ENCODE measurements at regions not wholly inside any gene's neighbourhood (a gene's known extent, or its start where the extent isn't known, plus 50 kb on each side); places are given as distances from the start of the nearest gene placed in this dataset.

GRCh38 chr5:135660826-135661575 is 82.2 kb upstream of the CXCL14 start:
- H3K4me3 ChIP-seq (ENCODE audit: low read depth, low read length), result no peak overlapping the region
- TF ChIP-seq CTCF (IDR thresholded peaks at IDR 0.05; ENCODE audit: insufficient read depth, low read length), result no peak
- no peak for DNase-seq (ENCODE audit: low read depth)

DNA sequence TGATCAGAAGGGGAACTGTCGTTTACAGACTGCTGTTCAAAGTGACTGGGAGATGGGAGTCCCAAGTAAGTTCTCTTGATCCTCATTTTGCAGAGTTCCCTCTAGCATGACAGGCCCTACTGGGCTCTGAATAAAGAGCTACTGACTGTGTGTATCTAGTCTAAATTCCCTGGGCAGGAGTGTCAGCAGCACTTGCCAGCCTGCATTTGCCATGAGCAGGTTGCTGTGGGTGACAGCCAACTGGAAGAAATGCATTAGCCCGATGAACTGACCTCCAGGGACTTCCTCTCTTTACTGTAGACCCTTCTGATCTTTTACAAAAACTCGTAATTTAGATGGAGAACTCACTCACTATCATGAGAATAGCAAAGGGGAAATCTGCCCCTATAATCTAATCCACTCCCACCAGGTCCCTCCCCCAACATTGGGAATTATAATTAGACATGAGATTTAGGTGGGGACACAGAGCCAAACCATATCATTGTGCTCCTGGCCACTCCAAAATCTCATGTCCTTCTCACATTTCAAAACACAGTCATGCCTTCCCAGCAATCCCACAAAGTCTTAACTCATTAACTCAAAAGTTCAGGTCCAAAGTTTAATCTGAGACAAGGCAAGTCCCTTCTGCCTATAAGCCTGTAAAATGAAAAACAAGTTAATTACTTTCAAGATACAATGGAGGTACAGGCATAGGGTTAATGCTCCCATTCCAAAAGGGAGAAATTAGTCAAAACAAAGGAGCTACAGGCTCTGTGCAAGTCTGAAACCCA is 78.9 kb upstream of the CXCL14 start:
- no peak for DNase-seq (ENCODE audit: low read depth)
- no peak for TF ChIP-seq CTCF (IDR thresholded peaks at IDR 0.05; ENCODE audit: insufficient read depth, low read length)
- no peak overlapping the region for H3K4me3 ChIP-seq (ENCODE audit: low read depth, low read length)

- no peak overlapping the region for H3K4me3 ChIP-seq (ENCODE audit: low read depth, low read length)
- DNase-seq (ENCODE audit: low read depth), result no peak
- TF ChIP-seq CTCF (IDR thresholded peaks at IDR 0.05; ENCODE audit: insufficient read depth, low read length), result no peak
Observed at GRCh38 chr5:135655468-135655815, 76.7 kb upstream of the CXCL14 start.

GRCh38 chr5:135654761-135655467 is 76.1 kb upstream of the CXCL14 start:
- no peak overlapping the region for H3K4me3 ChIP-seq (ENCODE audit: low read depth, low read length)
- TF ChIP-seq CTCF (IDR thresholded peaks at IDR 0.05; ENCODE audit: insufficient read depth, low read length), result no peak
- DNase-seq (ENCODE audit: low read depth), result no peak

DNA sequence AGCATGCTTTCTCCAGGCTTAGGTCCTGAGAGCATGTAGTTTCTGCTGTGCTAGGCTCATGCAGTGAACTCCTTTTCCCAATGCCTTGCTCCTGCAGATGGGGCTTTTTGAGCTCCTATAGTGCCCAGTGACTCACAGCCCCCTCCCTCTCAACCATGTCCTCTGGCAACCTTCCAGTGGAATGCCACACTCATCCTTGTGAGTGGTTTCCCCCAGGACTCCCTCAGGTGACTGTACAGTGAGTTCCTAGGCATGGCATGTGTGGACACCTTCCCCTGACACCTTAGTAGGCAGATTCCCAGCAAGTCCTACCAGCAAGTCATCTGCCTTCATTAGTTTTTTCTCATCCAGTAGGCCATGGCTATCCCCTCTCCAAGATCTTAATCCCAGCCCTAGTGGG is 72.4 kb upstream of the CXCL14 start:
- H3K4me3 ChIP-seq (ENCODE audit: low read depth, low read length), result no peak overlapping the region
- TF ChIP-seq CTCF (IDR thresholded peaks at IDR 0.05; ENCODE audit: insufficient read depth, low read length), result no peak
- no peak for DNase-seq (ENCODE audit: low read depth)

DNA sequence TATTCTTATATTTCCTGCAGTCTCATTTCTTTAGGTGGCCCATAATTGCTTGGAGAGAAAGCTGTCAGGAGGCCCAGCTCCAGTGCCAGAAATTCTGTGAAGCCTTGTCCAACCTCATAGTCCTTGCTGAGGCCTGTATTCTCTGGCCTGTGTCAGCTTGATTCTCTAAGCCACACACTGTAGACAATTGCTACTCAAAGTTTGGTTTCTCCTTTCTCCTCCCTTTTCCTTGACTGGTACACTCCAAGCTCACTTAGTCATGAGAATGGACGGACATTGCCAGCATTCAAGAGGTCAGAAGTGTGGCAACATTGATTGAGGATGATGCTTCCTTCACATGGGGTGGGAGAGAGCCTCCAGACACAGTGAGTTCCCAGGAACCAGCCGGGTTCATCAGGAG is 71.3 kb upstream of the CXCL14 start:
- TF ChIP-seq CTCF (IDR thresholded peaks at IDR 0.05; ENCODE audit: insufficient read depth, low read length), result no peak
- DNase-seq (ENCODE audit: low read depth), result no peak
- no peak overlapping the region for H3K4me3 ChIP-seq (ENCODE audit: low read depth, low read length)
